ENCODE measurements at regions not wholly inside any gene's neighbourhood (a gene's known extent, or its start where the extent isn't known, plus 50 kb on each side); places are given as distances from the start of the nearest gene placed in this dataset.

- H3K27ac ChIP-seq (ENCODE audit: low read length) = no peak overlapping the region
- no peaks in the 10 kb centered on the region for H3K9me3 ChIP-seq (ENCODE audit: control insufficient read depth, insufficient read depth, low read depth, low read length)
- ATAC-seq (no peak), DNase-seq (ENCODE audit: low read depth, low spot score) (no peak)
- intact Hi-C loops (cut with micrococcal nuclease; ENCODE audit: unreplicated experiment) = no loop called here
- no peaks in the 10 kb centered on the region for H3K27me3 ChIP-seq (ENCODE audit: control insufficient read depth, insufficient read depth, low read length)
- no TSS peak for BruUV-seq (replicated peaks)
- TF ChIP-seq SIN3A (IDR thresholded peaks at IDR 0.05; ENCODE audit: borderline replicate concordance, insufficient read depth, low read depth, low read length) (no peak), TCF7L2 (IDR thresholded peaks at IDR 0.05; ENCODE audit: low read depth, low read length) (no peak), REST (IDR thresholded peaks at IDR 0.05; ENCODE audit: insufficient read depth in 1 of 2, low read depth in 2 of 2, low read length in 1 of 2) (no peak), POLR2AphosphoS5 (IDR thresholded peaks at IDR 0.05; ENCODE audit: low read depth, low read length) (no peak), CTCF (IDR thresholded peaks at IDR 0.05) (no peak)
- in situ Hi-C loops (cut with HindIII; ENCODE audit: low pct_unique_long_range_greater_than_20kb, low sequenced_read_pairs) = no loop called here
- ChIA-PET POLR2A (no interaction called here), CTCF (no interaction called here)
- no peaks in the 10 kb centered on the region for H3K4me1 ChIP-seq (ENCODE audit: control insufficient read depth, insufficient read depth, low read length)
- H3K4me3 ChIP-seq (ENCODE audit: low read depth in 2 of 2, low read length in 2 of 2) = no peak overlapping the region
- H3K36me3 ChIP-seq (ENCODE audit: control insufficient read depth, insufficient read depth, low read length) = no peaks in the 10 kb centered on the region
Measured at GRCh38 chrX:30483996-30484395, 93.6 kb downstream of the TASL start.

DNA sequence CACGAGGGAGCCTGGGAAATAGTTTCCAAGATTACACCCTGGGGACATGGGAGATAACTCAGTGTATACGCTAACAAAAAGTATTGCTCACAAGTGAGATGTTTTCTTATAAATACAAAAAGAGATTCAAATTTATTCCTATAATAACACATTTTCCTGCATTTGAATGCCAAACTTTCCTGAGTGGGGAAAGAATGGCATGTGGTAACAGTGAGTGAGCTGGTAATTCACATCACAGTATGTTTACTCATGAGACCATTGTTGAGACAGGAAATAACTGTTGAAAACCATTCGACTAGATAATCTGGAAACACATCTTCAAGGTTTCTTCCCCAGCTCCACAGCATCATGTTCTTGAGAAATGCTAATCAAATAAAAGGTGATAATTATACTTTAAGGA, 109.1 kb downstream of the TASL start:
- H3K4me1 ChIP-seq (ENCODE audit: control insufficient read depth, insufficient read depth, low read length) = no peaks in the 10 kb centered on the region
- intact Hi-C loops (cut with micrococcal nuclease; ENCODE audit: unreplicated experiment) = no loop called here
- no peaks in the 10 kb centered on the region for H3K9me3 ChIP-seq (ENCODE audit: control insufficient read depth, insufficient read depth, low read depth, low read length)
- no peak overlapping the region for H3K4me3 ChIP-seq (ENCODE audit: low read depth in 2 of 2, low read length in 2 of 2)
- BruUV-seq (replicated peaks) = no TSS peak
- POLR2A ChIA-PET = no interaction called here
- CTCF ChIA-PET = no interaction called here
- TF ChIP-seq SIN3A (IDR thresholded peaks at IDR 0.05; ENCODE audit: borderline replicate concordance, insufficient read depth, low read depth, low read length) (no peak), CTCF (IDR thresholded peaks at IDR 0.05) (no peak), POLR2AphosphoS5 (IDR thresholded peaks at IDR 0.05; ENCODE audit: low read depth, low read length) (no peak), TCF7L2 (IDR thresholded peaks at IDR 0.05; ENCODE audit: low read depth, low read length) (no peak), REST (IDR thresholded peaks at IDR 0.05; ENCODE audit: insufficient read depth in 1 of 2, low read depth in 2 of 2, low read length in 1 of 2) (no peak)
- DNase-seq (ENCODE audit: low read depth, low spot score) (no peak), ATAC-seq (no peak)
- H3K27ac ChIP-seq (ENCODE audit: low read length) = no peak overlapping the region
- H3K36me3 ChIP-seq (ENCODE audit: control insufficient read depth, insufficient read depth, low read length) = no peaks in the 10 kb centered on the region
- in situ Hi-C loops (cut with HindIII; ENCODE audit: low pct_unique_long_range_greater_than_20kb, low sequenced_read_pairs) = no loop called here
- no peaks in the 10 kb centered on the region for H3K27me3 ChIP-seq (ENCODE audit: control insufficient read depth, insufficient read depth, low read length)

All from Panc1 (cell line).